ENCODE measurements at regions not wholly inside any gene's neighbourhood (a gene's known extent, or its start where the extent isn't known, plus 50 kb on each side); places are given as distances from the start of the nearest gene placed in this dataset.

- no peak for TF ChIP-seq CEBPB (IDR thresholded peaks at IDR 0.05)
- TF ChIP-seq, protein P1, sequence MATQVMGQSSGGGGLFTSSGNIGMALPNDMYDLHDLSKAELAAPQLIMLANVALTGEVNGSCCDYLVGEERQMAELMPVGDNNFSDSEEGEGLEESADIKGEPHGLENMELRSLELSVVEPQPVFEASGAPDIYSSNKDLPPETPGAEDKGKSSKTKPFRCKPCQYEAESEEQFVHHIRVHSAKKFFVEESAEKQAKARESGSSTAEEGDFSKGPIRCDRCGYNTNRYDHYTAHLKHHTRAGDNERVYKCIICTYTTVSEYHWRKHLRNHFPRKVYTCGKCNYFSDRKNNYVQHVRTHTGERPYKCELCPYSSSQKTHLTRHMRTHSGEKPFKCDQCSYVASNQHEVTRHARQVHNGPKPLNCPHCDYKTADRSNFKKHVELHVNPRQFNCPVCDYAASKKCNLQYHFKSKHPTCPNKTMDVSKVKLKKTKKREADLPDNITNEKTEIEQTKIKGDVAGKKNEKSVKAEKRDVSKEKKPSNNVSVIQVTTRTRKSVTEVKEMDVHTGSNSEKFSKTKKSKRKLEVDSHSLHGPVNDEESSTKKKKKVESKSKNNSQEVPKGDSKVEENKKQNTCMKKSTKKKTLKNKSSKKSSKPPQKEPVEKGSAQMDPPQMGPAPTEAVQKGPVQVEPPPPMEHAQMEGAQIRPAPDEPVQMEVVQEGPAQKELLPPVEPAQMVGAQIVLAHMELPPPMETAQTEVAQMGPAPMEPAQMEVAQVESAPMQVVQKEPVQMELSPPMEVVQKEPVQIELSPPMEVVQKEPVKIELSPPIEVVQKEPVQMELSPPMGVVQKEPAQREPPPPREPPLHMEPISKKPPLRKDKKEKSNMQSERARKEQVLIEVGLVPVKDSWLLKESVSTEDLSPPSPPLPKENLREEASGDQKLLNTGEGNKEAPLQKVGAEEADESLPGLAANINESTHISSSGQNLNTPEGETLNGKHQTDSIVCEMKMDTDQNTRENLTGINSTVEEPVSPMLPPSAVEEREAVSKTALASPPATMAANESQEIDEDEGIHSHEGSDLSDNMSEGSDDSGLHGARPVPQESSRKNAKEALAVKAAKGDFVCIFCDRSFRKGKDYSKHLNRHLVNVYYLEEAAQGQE (IDR thresholded peaks at IDR 0.05; ENCODE audit: low read depth): no peak
- TF ChIP-seq EP300 (IDR thresholded peaks at IDR 0.05; ENCODE audit: borderline replicate concordance): no peak
- TF ChIP-seq TAF1 (IDR thresholded peaks at IDR 0.05; ENCODE audit: low read depth): no peak
- TF ChIP-seq CREB1 (IDR thresholded peaks at IDR 0.05; ENCODE audit: low read depth): no peak
Measured at GRCh38 chr12:67453191-67453590, 184.0 kb downstream of the CAND1 start.

- TF ChIP-seq CEBPB (IDR thresholded peaks at IDR 0.05): no peak
- TF ChIP-seq, protein P1 (IDR thresholded peaks at IDR 0.05; ENCODE audit: low read depth): no peak
- no peak for TF ChIP-seq TAF1 (IDR thresholded peaks at IDR 0.05; ENCODE audit: low read depth)
- TF ChIP-seq TCF12 (IDR thresholded peaks at IDR 0.05; ENCODE audit: low read depth): no peak
- TF ChIP-seq RAD21 (IDR thresholded peaks at IDR 0.05; ENCODE audit: low read depth): no peak
Measured at GRCh38 chr12:67455236-67455635, 186.1 kb downstream of the CAND1 start.

DNA sequence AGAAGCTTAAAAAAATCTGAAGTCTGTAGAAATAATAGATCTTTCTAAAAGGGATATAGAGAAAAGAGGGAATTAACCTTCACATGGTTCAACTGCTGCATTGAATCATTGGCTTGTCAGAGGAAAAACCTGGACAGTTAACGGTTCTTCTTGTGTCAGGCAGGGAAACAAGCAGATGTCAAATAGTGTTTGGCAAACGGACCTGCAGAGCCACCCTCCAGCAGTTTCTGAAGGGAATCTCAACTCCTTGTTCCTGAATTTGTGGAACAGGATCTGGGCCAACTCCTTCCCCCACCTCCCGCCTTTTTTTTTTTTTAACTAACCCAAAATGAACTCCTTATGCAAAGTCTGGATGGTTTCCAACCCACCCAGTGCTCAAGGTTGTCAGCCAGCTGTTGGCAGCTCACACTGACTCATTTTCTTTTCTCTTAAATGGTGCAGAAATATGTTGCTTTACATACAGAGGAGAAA is 187.3 kb downstream of the CAND1 start:
- TF ChIP-seq TEAD4 (IDR thresholded peaks at IDR 0.05): no peak
- TF ChIP-seq EGR1 (IDR thresholded peaks at IDR 0.05): no peak
- TF ChIP-seq CEBPB (IDR thresholded peaks at IDR 0.05): no peak
- peak; percentile 77 for TF ChIP-seq NFIC (IDR thresholded peaks at IDR 0.05)

- TF ChIP-seq EGR1 (IDR thresholded peaks at IDR 0.05): no peak
- no peak for TF ChIP-seq TCF12 (IDR thresholded peaks at IDR 0.05; ENCODE audit: low read depth)
- no peak for TF ChIP-seq NFIC (IDR thresholded peaks at IDR 0.05)
- TF ChIP-seq FOXM1 (IDR thresholded peaks at IDR 0.05; ENCODE audit: borderline replicate concordance, low read depth): no peak
- TF ChIP-seq, protein P1 (IDR thresholded peaks at IDR 0.05; ENCODE audit: low read depth): no peak
- no peak for TF ChIP-seq ZBTB7A (IDR thresholded peaks at IDR 0.05; ENCODE audit: low read depth)
- TF ChIP-seq CREB1 (IDR thresholded peaks at IDR 0.05; ENCODE audit: low read depth): no peak
- no peak for TF ChIP-seq CEBPB (IDR thresholded peaks at IDR 0.05)
- no peak for TF ChIP-seq MAX (IDR thresholded peaks at IDR 0.05)
- TF ChIP-seq TEAD4 (IDR thresholded peaks at IDR 0.05): no peak
- TF ChIP-seq YY1 (IDR thresholded peaks at IDR 0.05; ENCODE audit: low read depth): no peak
- no peak for TF ChIP-seq EP300 (IDR thresholded peaks at IDR 0.05; ENCODE audit: borderline replicate concordance)
- no peak for TF ChIP-seq TAF1 (IDR thresholded peaks at IDR 0.05; ENCODE audit: low read depth)
Measured at GRCh38 chr12:67457136-67457535, 188.0 kb downstream of the CAND1 start.

DNA sequence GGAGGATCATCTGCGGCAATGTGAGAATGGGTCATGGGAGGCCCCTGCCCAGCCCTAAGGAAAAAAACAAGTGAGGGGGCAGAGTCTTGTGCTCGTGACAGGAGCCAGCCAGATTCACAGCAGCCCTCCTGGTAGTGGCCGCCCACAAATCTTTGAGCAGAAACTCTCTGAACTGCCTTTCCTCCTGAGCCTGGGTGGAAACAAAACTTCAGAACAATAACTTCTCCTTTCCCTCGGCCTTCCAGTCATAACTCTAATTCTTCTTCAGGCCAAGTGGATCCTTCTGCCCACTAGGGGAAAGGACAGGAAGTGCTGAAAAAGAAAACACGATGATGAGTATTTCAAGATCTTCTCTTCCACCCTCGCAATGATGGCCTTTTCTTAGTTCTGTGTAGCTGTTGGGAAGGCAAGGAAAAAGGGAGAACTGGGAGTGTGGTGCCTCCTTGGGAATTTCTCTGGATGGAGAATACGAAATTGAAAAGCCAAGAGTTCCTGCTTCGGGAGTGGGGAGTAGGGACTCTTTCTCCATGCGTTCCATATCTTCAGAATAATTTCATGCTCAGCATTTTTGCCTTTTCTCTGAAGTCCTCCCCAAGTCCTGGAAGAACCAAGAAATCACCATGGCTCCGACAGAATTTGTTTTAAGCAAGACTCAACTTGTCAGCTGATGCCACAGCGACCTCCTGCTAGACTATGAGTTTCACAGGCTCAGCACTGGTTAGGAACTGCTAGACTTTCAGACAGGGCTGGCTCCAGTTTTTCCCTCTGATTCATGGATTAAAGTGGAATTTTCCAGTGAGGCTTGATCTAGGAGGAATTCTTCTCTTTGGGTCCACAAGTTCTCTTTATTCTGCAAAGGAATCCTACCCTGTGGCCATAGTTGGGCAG is 188.9 kb downstream of the CAND1 start:
- TF ChIP-seq EGR1 (IDR thresholded peaks at IDR 0.05): no peak
- no peak for TF ChIP-seq CEBPB (IDR thresholded peaks at IDR 0.05)
- TF ChIP-seq FOXM1 (IDR thresholded peaks at IDR 0.05; ENCODE audit: borderline replicate concordance, low read depth): no peak
- no peak for TF ChIP-seq EP300 (IDR thresholded peaks at IDR 0.05; ENCODE audit: borderline replicate concordance)
- TF ChIP-seq, protein P2, sequence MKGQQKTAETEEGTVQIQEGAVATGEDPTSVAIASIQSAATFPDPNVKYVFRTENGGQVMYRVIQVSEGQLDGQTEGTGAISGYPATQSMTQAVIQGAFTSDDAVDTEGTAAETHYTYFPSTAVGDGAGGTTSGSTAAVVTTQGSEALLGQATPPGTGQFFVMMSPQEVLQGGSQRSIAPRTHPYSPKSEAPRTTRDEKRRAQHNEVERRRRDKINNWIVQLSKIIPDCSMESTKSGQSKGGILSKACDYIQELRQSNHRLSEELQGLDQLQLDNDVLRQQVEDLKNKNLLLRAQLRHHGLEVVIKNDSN (IDR thresholded peaks at IDR 0.05): no peak
- no peak for TF ChIP-seq RAD21 (IDR thresholded peaks at IDR 0.05; ENCODE audit: low read depth)
- TF ChIP-seq TEAD4 (IDR thresholded peaks at IDR 0.05): no peak
- no peak for TF ChIP-seq YY1 (IDR thresholded peaks at IDR 0.05; ENCODE audit: low read depth)
- no peak for TF ChIP-seq ZBTB7A (IDR thresholded peaks at IDR 0.05; ENCODE audit: low read depth)
- TF ChIP-seq NFIC (IDR thresholded peaks at IDR 0.05): no peak
- TF ChIP-seq MAX (IDR thresholded peaks at IDR 0.05): no peak
- TF ChIP-seq CREB1 (IDR thresholded peaks at IDR 0.05; ENCODE audit: low read depth): no peak
- TF ChIP-seq, protein P1 (IDR thresholded peaks at IDR 0.05; ENCODE audit: low read depth): no peak
- TF ChIP-seq TCF12 (IDR thresholded peaks at IDR 0.05; ENCODE audit: low read depth): no peak
- TF ChIP-seq TAF1 (IDR thresholded peaks at IDR 0.05; ENCODE audit: low read depth): no peak

Data from Ishikawa (cell line).